ENCODE measurements at regions not wholly inside any gene's neighbourhood (a gene's known extent, or its start where the extent isn't known, plus 50 kb on each side); places are given as distances from the start of the nearest gene placed in this dataset.

DNA sequence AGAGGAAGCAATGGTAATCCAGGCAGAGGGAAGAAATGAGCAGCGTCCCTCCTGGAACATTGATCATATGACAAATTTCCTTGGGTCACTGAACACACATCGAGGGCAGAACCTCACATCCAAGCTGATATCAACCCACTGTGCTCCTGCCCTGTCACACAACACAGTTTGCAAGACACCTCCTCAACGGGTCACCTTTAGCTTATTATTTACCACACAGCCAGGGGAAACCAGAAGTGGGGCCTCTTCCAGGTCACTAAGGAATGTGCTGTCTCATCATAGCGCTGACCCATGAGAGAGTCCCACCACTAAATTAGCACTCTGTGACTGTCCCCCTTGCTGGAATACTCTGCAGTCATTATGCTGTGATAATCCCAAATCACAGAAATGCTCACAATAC lies 69.7 kb upstream of the PPP1R3C start:
- TF ChIP-seq, protein P1, sequence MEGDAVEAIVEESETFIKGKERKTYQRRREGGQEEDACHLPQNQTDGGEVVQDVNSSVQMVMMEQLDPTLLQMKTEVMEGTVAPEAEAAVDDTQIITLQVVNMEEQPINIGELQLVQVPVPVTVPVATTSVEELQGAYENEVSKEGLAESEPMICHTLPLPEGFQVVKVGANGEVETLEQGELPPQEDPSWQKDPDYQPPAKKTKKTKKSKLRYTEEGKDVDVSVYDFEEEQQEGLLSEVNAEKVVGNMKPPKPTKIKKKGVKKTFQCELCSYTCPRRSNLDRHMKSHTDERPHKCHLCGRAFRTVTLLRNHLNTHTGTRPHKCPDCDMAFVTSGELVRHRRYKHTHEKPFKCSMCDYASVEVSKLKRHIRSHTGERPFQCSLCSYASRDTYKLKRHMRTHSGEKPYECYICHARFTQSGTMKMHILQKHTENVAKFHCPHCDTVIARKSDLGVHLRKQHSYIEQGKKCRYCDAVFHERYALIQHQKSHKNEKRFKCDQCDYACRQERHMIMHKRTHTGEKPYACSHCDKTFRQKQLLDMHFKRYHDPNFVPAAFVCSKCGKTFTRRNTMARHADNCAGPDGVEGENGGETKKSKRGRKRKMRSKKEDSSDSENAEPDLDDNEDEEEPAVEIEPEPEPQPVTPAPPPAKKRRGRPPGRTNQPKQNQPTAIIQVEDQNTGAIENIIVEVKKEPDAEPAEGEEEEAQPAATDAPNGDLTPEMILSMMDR (conservative IDR thresholded peaks at IDR 0.05) = no peak
- no peak overlapping the region for H3K27ac ChIP-seq

DNA sequence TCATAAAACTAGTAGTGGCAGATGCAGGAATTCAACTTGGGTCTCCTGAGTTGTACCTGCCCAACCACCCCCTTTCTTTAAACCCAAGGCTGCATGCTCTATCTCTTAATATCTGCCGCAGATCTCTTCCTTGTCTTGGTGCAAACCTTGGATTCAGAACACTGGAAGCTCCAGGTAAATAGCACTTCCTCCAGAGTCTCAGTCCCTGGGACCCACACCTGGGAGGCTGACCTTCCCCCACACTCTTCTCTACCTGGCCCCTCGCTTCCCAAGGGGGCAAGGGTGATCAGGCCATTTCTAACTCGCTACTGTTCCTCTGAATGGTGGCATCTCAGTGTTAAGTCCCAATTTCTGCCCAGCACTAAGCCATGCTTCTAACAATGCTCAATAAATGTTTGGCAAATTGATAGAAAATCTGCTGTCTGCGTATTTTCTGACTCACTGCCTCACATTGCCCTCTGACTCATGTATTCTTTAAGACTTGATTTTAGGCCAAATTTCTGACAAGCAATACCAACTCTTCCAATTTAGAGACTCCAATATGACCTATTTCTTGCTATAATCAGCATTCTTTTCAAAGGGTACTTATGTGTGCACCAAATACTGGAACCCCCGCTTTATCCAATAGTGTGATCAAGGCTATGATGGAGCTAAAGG lies 68.0 kb upstream of the PPP1R3C start:
- TF ChIP-seq, protein P1 (conservative IDR thresholded peaks at IDR 0.05) = no peak
- H3K27ac ChIP-seq = no peak overlapping the region

DNA sequence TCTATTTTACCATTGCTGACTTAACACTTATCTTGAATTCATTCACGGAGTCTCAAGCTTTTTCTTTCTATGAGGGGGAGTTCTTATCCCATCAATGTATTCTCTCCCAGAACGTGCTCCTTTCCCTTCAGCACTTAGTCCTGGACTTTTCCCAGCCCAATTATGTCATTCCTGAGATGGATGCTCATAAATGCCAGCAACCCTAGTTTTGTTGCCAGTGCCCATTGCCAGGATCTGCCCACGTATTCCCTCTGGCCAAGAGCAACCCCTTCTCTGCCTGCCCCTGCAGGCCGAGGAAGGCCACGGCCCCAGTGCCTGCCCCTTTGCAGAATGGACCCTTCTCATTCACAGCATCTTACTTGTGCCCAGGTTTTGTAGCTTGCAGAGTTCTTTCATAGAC lies 67.4 kb upstream of the PPP1R3C start:
- no peak overlapping the region for H3K27ac ChIP-seq
- TF ChIP-seq, protein P1 (conservative IDR thresholded peaks at IDR 0.05) = no peak

DNA sequence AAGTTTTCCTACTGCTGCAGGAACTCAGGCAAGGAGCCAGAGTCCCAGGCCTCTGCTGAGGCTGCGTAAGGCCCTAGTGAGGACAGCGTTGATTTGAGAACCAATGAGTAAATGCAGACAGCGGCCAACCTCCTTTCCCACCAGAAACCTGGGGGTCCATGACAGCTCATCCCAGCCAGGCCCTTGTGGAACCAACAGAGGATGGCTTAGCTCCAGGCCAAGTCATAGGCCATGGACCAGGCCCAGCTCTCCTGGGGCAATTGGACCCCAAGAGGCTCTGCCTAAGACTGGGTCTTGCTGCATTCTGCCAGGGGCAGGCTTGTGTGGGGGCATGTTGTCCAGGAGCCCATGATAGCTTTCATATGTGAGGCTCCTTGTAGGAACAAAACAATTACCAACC lies 65.4 kb upstream of the PPP1R3C start:
- TF ChIP-seq, protein P1 (conservative IDR thresholded peaks at IDR 0.05) = no peak
- H3K27ac ChIP-seq = no peak overlapping the region

DNA sequence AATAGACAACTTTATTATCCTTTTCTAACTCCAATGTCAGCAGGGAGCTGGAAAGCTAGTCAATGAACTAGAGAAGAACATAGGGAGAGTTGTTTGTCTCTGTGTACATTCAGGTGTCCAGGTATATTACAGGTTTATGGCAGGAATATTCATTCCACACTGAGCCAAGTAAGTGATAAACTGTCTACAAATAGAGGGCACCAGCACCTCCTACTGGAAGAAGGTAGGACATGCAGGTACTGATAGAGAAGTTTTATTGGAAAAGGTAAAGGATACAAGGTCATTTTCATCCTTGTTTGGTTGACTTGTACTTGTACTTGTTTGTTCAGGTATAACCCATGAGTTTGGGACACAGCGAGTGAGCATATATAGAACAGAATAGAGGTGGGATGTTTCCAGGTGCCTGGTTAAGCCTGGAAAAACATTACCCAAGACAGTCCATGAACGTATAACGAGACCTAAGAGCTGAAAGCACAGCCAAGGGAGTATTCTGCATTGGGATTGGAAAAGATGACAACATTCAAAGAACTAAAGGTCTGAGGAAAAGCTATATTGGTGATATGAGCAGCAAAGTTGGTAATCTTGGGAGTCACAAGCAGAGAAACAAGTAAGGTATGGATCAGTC lies 61.4 kb upstream of the PPP1R3C start:
- TF ChIP-seq, protein P1 (conservative IDR thresholded peaks at IDR 0.05) = peak; percentile 45
- H3K27ac ChIP-seq = no peak overlapping the region

DNA sequence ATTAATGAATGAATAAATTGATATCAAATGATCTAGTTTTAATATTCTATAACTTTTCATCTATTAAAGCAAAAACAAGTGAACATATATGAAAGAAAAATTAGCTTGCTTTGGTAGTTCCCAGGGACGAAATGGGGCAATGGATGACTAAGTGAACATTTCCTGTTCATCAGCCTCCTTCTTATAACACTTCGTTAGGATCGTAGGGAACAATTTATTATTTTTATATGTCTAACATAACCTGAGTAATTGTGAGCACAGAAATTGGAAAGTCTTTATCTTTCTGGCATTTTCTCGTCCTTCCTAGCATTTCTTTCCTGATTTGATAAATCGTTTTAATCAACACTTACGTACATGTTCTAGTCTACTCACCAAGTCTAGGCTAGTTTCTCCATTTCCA lies 59.1 kb upstream of the PPP1R3C start:
- H3K27ac ChIP-seq = no peak overlapping the region
- TF ChIP-seq, protein P1 (conservative IDR thresholded peaks at IDR 0.05) = no peak

DNA sequence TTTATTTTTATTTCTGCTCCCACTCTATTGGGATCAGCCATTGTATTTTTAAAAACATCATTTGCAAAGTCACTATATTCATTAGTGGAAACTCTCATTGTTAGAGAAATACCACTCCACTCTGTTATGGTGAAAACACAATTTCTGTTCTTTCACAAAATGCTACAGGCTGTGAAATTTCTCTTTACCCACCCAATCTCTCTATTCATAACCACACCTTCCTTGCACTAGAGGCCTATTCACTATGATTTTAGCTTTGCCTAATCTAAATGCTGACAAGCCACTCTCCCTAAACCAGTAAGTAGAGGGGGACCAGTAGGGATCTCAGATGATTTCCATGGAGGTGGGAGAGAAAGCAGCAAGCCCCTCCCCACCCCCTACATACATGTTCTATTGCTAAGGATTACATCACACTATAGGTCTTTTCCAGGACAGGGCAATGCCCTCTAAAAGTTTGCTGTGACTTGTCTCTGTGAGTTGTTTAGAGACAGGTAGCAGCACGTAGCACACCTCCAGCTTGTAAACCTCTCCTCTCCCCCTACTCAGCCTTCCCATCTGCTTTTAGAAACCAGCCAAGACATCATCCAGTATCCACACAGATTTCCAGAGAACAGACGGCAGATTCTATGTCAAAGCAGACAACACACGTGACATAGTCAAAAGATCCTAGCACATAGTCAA lies 58.3 kb upstream of the PPP1R3C start:
- TF ChIP-seq, protein P1 (conservative IDR thresholded peaks at IDR 0.05) = no peak
- peak overlapping the region; percentile 49; the same call in 1 of the 2 replicates for H3K27ac ChIP-seq
